Transverse colon (tissue), 4 donors: ENCODE measurements at regions not wholly inside any gene's neighbourhood (a gene's known extent, or its start where the extent isn't known, plus 50 kb on each side); places are given as distances from the start of the nearest gene placed in this dataset.
"Not testable (repeated sequence)": the region's sequence is repeated elsewhere in the genome, so short reads cannot be mapped to it uniquely, and the experiment has no call there.

Experiments used
- DNase-seq: peaks from one replicate; pipeline ENCODE4 v3.0.0-alpha.2; 2019
- H3K27ac ChIP-seq, 4 donors: fragments of 200-600 bp; sonication (generic); 2 replicates each; pipeline ENCODE4 v1.5.1; 2016 to 2018; ENCODE audit warnings: inconsistent platforms in 4 of 4
- H3K27me3 ChIP-seq: fragments of 200-600 bp; sonication (generic); 2 replicates; pipeline ENCODE4 v1.5.1; 2017; ENCODE audit warnings: inconsistent platforms
- H3K36me3 ChIP-seq, 4 donors: fragments of 200-600 bp; sonication (generic); 2 replicates each; pipeline ENCODE4 v1.5.1; 2017 to 2019; ENCODE audit warnings: inconsistent platforms in 4 of 4
- H3K4me1 ChIP-seq, 4 donors: fragments of 200-600 bp; sonication (generic); 2 replicates each; pipeline ENCODE4 v1.5.1; 2017 to 2020; ENCODE audit warnings: inconsistent platforms in 4 of 4
- H3K4me3 ChIP-seq, 4 donors: fragments of 200-600 bp; sonication (generic); 1 replicate in 1 of 4; 2 replicates in 3 of 4; pipeline versions ENCODE4 v1.5.1 to v1.6.1; 2017 to 2019; ENCODE audit warnings: inconsistent platforms in 4 of 4
- H3K9me3 ChIP-seq, 2 donors: fragments of 200-600 bp; sonication (generic); 2 replicates each; pipeline ENCODE4 v1.5.1; 2017 to 2019; ENCODE audit warnings: inconsistent platforms in 2 of 2
- EP300 ChIP-seq: sonication (generic); formaldehyde crosslinking; IDR thresholded peaks from one replicate; pipeline ENCODE4 v1.6.1; 2017; ENCODE audit warnings: antibody characterized with exemption, low read depth
- POLR2A ChIP-seq: fragments of 450-650 bp; IDR thresholded peaks from one replicate; pipeline ENCODE4 v1.6.1; 2016; ENCODE audit warnings: antibody characterized with exemption, mild to moderate bottlenecking, moderate library complexity
- POLR2AphosphoS5 ChIP-seq, 3 donors: sonication (generic); formaldehyde crosslinking; IDR thresholded peaks; one replicate each; pipeline ENCODE4 v1.6.1; 2016; ENCODE audit warnings: antibody characterized with exemption in 3 of 3
- WGBS, 2 donors: methylation state at CpG; one replicate each; pipeline ENCODE4 v1.1.5; 2018; ENCODE audit warnings: low coverage in 1 of 2; 5-methylcytosine and 5-hydroxymethylcytosine counted together
- in situ Hi-C, 4 donors: fragments of 200-750 bp; cut with MboI; loops; one replicate each; pipeline versions ENCODE4 v1.15.0 to v1.15.1; 2017; ENCODE audit warnings: low sequenced_read_pairs in 3 of 4, low pct_ligation_motif_present in 1 of 4, low pct_unique_long_range_greater_than_20kb in 1 of 4
- intact Hi-C: fragments of 100-400 bp; cut with DNase I; formaldehyde crosslinking; loops from one replicate; pipeline ENCODE4 v1.15.1; 2023; ENCODE audit warnings: low total_unique reads
- TF ChIP-seq, protein P1 (sequence below), 5 experiments: fragments of 200-600 bp in 3 of 5; fragments of 450-650 bp in 2 of 5; sonication (generic) in 3 of 5; IDR thresholded peaks; 1 replicate in 2 of 5; 2 replicates in 3 of 5; pipeline ENCODE4 v1.5.1; 2016 to 2017; ENCODE audit warnings: antibody characterized with exemption in 5 of 5, inconsistent platforms in 3 of 5, mild to moderate bottlenecking in 2 of 5, moderate library complexity in 1 of 5

DNA sequence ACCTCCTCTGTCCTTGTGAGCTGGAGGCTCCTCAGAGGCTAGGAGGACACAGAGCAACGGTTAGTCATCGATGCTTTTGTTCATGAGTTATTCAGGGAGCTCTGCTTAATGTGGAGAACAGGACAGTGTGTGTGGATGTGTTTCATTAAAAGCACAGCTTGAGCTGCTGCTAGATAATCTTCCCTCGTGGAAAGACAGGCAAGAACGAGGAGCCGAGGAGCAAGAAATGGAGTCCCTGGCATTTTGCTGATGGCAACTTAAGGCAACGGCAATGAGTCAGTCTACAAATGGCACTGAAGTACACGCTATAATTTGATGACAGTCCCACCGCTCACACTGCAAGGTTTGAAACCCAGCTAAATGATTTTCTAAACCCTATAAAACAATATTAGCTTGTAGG lies 106.2 kb downstream of the IGLL1 start:
- intact Hi-C loops (no loop called here), in situ Hi-C loops (no loop called here)

DNA sequence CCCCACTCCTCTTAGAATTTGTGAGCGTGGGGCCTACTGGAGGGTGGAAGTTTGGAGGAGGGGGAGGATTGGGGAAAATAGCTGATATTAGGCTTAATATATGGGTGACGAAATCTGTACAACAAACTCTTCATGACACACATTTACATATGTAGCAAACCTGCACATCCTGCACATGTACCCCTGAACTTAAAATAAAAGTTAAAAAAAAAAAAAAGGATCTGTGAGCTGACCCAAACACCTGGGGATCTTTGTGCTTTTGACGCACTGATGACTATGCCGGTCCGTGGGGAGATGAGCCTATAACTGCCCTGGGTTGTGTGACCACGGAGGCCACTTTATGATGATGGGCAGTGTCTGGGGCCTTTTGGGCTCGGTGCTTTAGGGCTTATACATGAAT lies 107.7 kb downstream of the IGLL1 start:
- H3K27ac ChIP-seq, H3K9me3 ChIP-seq, in situ Hi-C loops, intact Hi-C loops, DNase-seq, H3K4me3 ChIP-seq, H3K36me3 ChIP-seq, H3K27me3 ChIP-seq, H3K4me1 ChIP-seq: not testable (repeated sequence)
- WGBS, 2 donors = 79% methylated on average over 7 of the region's 7 CpGs; no CpG with 5 or more reads in 1 of the 2 donors

More for the DNA sequence above, 106.2 kb downstream of the IGLL1 start:
- DNase-seq = no peak
- TF ChIP-seq POLR2AphosphoS5 (IDR thresholded peaks at IDR 0.05) = no peak
- TF ChIP-seq, protein P1, sequence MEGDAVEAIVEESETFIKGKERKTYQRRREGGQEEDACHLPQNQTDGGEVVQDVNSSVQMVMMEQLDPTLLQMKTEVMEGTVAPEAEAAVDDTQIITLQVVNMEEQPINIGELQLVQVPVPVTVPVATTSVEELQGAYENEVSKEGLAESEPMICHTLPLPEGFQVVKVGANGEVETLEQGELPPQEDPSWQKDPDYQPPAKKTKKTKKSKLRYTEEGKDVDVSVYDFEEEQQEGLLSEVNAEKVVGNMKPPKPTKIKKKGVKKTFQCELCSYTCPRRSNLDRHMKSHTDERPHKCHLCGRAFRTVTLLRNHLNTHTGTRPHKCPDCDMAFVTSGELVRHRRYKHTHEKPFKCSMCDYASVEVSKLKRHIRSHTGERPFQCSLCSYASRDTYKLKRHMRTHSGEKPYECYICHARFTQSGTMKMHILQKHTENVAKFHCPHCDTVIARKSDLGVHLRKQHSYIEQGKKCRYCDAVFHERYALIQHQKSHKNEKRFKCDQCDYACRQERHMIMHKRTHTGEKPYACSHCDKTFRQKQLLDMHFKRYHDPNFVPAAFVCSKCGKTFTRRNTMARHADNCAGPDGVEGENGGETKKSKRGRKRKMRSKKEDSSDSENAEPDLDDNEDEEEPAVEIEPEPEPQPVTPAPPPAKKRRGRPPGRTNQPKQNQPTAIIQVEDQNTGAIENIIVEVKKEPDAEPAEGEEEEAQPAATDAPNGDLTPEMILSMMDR (IDR thresholded peaks at IDR 0.05) = no peak
- no peak for TF ChIP-seq EP300
- TF ChIP-seq POLR2A = no peak
- Histone ChIP-seq H3K4me1 (no peaks in the 10 kb centered on the region), H3K27me3 (no peaks in the 10 kb centered on the region), H3K9me3 (no peaks in the 10 kb centered on the region), H3K36me3 (no peaks in the 10 kb centered on the region), H3K4me3 (no peak overlapping the region), H3K27ac (no peak overlapping the region)
- 79 to 93% methylated on average over 4 to 8 of the region's 8 CpGs for WGBS, 2 donors

DNA sequence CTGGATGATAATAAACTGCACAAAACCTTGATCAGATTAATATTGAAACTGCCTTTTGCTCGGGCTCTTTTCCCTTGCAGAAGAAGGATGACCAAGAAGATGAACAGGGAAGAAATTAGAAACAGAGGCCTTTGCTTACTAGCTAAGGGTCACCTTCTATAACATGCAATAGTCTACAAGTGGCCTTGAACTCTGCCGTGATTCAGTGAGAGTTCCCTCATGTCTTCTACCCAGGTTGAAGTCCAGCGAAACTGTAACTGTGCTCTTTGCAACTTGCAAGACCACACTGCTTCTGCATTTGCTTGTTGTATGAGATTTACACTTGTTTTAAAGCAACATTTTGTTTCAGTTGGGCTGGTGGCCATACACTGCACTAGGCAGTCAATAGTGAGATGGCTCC lies 108.4 kb downstream of the IGLL1 start:
- no peaks in the 10 kb centered on the region for H3K36me3 ChIP-seq
- intact Hi-C loops = no loop called here
- no peaks in the 10 kb centered on the region for H3K9me3 ChIP-seq
- H3K27me3 ChIP-seq = no peaks in the 10 kb centered on the region
- WGBS, 2 donors = 80 to 100% methylated on average over 1 to 3 of the region's 3 CpGs
- H3K27ac ChIP-seq = no peak overlapping the region
- DNase-seq = no peak
- no peaks in the 10 kb centered on the region for H3K4me1 ChIP-seq
- in situ Hi-C loops = no loop called here
- no peak overlapping the region for H3K4me3 ChIP-seq
- TF ChIP-seq POLR2AphosphoS5 (IDR thresholded peaks at IDR 0.05) = no peak
- TF ChIP-seq, protein P1 (IDR thresholded peaks at IDR 0.05) = no peak
- no peak for TF ChIP-seq EP300
- no peak for TF ChIP-seq POLR2A

DNA sequence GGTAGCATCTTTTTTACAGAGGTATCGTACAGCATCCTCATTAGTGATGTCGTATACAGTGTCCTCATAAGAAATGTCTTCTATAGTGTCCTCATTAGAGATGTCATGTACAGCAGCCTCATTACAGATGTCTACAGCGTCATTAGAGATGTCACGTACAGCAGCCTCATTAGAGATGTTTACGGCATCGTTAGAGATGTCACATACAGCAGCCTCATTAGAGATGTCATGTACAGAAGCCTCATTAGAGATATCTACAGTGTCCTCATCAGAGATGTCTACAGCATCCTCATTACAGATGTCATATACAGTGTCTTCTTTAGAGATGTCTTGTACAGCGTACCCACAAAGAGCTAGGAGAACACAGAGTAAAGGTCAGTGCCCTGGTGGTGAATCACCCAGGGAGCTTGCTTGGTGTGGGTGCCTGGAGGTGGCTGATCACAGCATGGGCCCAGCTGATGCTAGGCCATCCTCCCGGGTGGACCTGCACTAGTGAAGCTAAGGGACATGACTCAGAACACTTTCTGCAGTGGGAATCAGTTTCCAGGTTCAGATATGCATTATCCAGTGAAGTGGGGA lies 109.2 kb downstream of the IGLL1 start:
- no peak for DNase-seq
- TF ChIP-seq, protein P1 (IDR thresholded peaks at IDR 0.05) = no peak
- TF ChIP-seq POLR2AphosphoS5 (IDR thresholded peaks at IDR 0.05) (no peak), POLR2A (no peak), EP300 (no peak)
- Histone ChIP-seq H3K36me3 (no peaks in the 10 kb centered on the region), H3K9me3 (no peaks in the 10 kb centered on the region), H3K27ac (no peak overlapping the region), H3K4me1 (no peaks in the 10 kb centered on the region), H3K27me3 (no peaks in the 10 kb centered on the region), H3K4me3 (no peak overlapping the region)
- 88 to 90% methylated on average over 6 to 8 of the region's 8 CpGs for WGBS, 2 donors
- in situ Hi-C loops = no loop called here
- intact Hi-C loops = no loop called here

DNA sequence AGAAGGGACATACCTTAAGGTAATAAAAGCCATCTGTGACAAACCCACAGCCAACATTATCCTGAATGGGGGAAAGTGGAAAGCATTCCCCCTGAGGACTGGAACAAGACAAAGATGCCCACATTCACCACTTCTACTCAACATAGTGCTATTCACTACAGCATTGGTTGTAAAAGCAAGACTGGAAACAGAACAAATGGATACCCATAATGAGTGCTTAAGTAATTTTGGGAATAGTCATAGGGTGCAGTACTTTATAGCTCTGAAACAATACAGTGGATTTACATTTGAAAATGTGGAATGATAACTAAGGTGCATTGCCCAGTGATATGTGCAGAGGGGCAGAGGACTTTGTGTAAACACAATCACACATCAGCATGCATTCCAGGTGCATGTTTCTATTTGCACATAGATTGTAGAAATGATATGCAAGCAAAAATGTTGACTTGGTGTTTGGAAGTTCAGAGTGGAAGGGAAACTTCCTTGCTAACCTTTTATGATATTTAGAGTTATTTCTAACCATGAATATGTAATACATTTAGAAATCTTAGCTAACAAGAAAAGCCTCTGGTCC lies 112.3 kb downstream of the IGLL1 start:
- Histone ChIP-seq H3K36me3 (no peaks in the 10 kb centered on the region), H3K4me3 (no peak overlapping the region), H3K27ac (no peak overlapping the region), H3K4me1 (no peaks in the 10 kb centered on the region), H3K9me3 (no peaks in the 10 kb centered on the region), H3K27me3 (no peaks in the 10 kb centered on the region)
- no peak for DNase-seq
- no peak for TF ChIP-seq POLR2AphosphoS5 (IDR thresholded peaks at IDR 0.05)
- TF ChIP-seq, protein P1 (IDR thresholded peaks at IDR 0.05) = no peak
- no peak for TF ChIP-seq POLR2A
- no peak for TF ChIP-seq EP300
- in situ Hi-C loops = no loop called here
- intact Hi-C loops = no loop called here
